ENCODE measurements at regions not wholly inside any gene's neighbourhood (a gene's known extent, or its start where the extent isn't known, plus 50 kb on each side); places are given as distances from the start of the nearest gene placed in this dataset.

DNA sequence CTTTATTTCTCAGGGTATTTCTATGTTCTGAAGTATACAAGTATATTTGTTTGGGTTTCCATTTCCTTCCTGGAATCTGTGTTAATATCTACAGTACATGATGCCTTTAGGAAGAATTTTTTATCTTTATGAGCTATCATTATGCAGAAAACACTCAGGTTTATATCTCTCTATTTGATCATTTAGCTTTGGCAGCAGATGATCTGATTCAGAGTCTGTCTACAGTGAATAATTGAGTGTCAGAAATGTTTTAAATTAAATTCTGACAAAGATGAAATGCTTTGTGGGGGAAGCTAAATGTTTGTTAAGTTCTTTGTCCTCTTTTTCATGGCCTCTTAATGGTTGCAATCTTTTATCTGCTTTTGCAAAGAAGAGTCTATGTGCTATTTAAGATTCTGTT is 2141.0 kb upstream of the ACO1 start:
- Histone ChIP-seq H3K4me3 (ENCODE audit: low read length) (no peak overlapping the region), H3K79me2 (ENCODE audit: low read length) (no peaks in the 10 kb centered on the region), H4K20me1 (ENCODE audit: insufficient read depth, low read length) (no peaks in the 10 kb centered on the region), H3F3A (ENCODE audit: insufficient read depth, low read length) (no peaks in the 10 kb centered on the region), H3K4me1 (ENCODE audit: low read length) (no peaks in the 10 kb centered on the region), H3K27me3 (replicated peaks; ENCODE audit: insufficient read depth, low read length) (no peaks in the 10 kb centered on the region), H3K9ac (ENCODE audit: low read length) (no peak overlapping the region), H3K9me3 (replicated peaks; ENCODE audit: insufficient read depth, low read length) (no peaks in the 10 kb centered on the region), H3K27ac (ENCODE audit: low read length) (no peak overlapping the region), H3K4me2 (ENCODE audit: low read depth, low read length) (no peak overlapping the region), H2AFZ (ENCODE audit: low read length) (no peak overlapping the region), H3K9me2 (replicated peaks; ENCODE audit: insufficient read depth, low read length) (no peaks in the 10 kb centered on the region), H3K36me3 (replicated peaks; ENCODE audit: insufficient read depth, low read length) (no peaks in the 10 kb centered on the region)
- no peak for DNase-seq
- no peak for TF ChIP-seq EZH2phosphoT487 (IDR thresholded peaks at IDR 0.05; ENCODE audit: low read length)
- no peak for TF ChIP-seq CTCF (IDR thresholded peaks at IDR 0.05; ENCODE audit: low read length)

DNA sequence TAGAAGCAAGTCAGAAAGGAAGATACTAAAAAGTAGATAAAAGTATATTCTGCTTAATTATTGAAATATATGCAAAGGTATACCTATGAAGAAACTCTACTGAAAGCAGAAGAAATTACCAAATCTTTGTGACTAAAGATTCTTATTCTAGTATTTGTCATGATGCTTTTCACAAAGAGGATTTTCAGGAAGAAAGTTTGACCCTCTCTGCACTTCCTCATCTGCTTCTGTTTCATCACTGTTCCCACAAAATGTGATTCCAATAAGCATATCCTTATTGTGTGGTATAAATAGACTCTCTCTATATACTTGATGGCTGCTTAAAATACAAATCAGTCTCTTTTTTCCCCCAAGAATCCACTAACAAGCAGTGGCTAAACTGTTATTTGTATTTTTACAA is 2139.6 kb upstream of the ACO1 start:
- no peaks in the 10 kb centered on the region for H4K20me1 ChIP-seq (ENCODE audit: insufficient read depth, low read length)
- no peaks in the 10 kb centered on the region for H3K27me3 ChIP-seq (replicated peaks; ENCODE audit: insufficient read depth, low read length)
- H3K9me2 ChIP-seq (replicated peaks; ENCODE audit: insufficient read depth, low read length): no peaks in the 10 kb centered on the region
- H3K79me2 ChIP-seq (ENCODE audit: low read length): no peaks in the 10 kb centered on the region
- H3K4me2 ChIP-seq (ENCODE audit: low read depth, low read length): no peak overlapping the region
- H2AFZ ChIP-seq (ENCODE audit: low read length): no peak overlapping the region
- no peaks in the 10 kb centered on the region for H3K36me3 ChIP-seq (replicated peaks; ENCODE audit: insufficient read depth, low read length)
- no peak for DNase-seq
- H3F3A ChIP-seq (ENCODE audit: insufficient read depth, low read length): no peaks in the 10 kb centered on the region
- H3K4me1 ChIP-seq (ENCODE audit: low read length): no peaks in the 10 kb centered on the region
- no peaks in the 10 kb centered on the region for H3K9me3 ChIP-seq (replicated peaks; ENCODE audit: insufficient read depth, low read length)
- H3K4me3 ChIP-seq (ENCODE audit: low read length): no peak overlapping the region
- H3K9ac ChIP-seq (ENCODE audit: low read length): no peak overlapping the region
- TF ChIP-seq CTCF (IDR thresholded peaks at IDR 0.05; ENCODE audit: low read length) (no peak), EZH2phosphoT487 (IDR thresholded peaks at IDR 0.05; ENCODE audit: low read length) (no peak), EZH2 (optimal IDR thresholded peaks at IDR 0.05; ENCODE audit: low read depth, low read length) (no peak)
- H3K27ac ChIP-seq (ENCODE audit: low read length): no peak overlapping the region

DNA sequence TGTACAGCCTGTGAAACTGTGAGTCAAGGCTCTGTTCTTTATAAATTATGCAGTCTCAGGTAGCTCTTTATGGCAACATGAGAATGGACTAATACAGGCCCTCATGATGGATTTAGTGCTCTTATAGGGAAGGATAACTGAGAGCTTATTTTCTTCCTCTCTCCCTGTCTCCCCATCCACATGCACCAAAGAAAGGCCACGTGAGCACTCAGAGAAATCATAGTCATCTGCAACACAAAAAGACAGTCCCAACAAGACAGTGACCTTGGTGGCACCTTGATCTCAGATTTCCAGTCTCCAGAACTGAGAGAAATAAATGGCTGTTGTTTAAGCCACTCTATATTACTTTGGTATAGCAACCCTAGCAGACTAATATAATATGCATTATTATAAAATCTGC is 2133.6 kb upstream of the ACO1 start:
- Histone ChIP-seq H3K27me3 (replicated peaks; ENCODE audit: insufficient read depth, low read length) (no peaks in the 10 kb centered on the region), H3K4me3 (ENCODE audit: low read length) (no peak overlapping the region), H3K4me2 (ENCODE audit: low read depth, low read length) (no peak overlapping the region), H3K9me3 (replicated peaks; ENCODE audit: insufficient read depth, low read length) (no peaks in the 10 kb centered on the region), H3K9ac (ENCODE audit: low read length) (no peak overlapping the region), H3K36me3 (replicated peaks; ENCODE audit: insufficient read depth, low read length) (no peaks in the 10 kb centered on the region), H2AFZ (ENCODE audit: low read length) (no peak overlapping the region), H3K9me2 (replicated peaks; ENCODE audit: insufficient read depth, low read length) (no peaks in the 10 kb centered on the region), H3K27ac (ENCODE audit: low read length) (no peak overlapping the region), H4K20me1 (ENCODE audit: insufficient read depth, low read length) (no peaks in the 10 kb centered on the region), H3K79me2 (ENCODE audit: low read length) (no peaks in the 10 kb centered on the region), H3F3A (ENCODE audit: insufficient read depth, low read length) (no peaks in the 10 kb centered on the region), H3K4me1 (ENCODE audit: low read length) (no peaks in the 10 kb centered on the region)
- DNase-seq: no peak
- TF ChIP-seq CTCF (IDR thresholded peaks at IDR 0.05; ENCODE audit: low read length): no peak

GRCh38 chr9:30258094-30258493 is 2126.3 kb upstream of the ACO1 start:
- Histone ChIP-seq H3K9me2 (replicated peaks; ENCODE audit: insufficient read depth, low read length) (no peaks in the 10 kb centered on the region), H4K20me1 (ENCODE audit: insufficient read depth, low read length) (no peaks in the 10 kb centered on the region), H3K9ac (ENCODE audit: low read length) (no peak overlapping the region), H3K36me3 (replicated peaks; ENCODE audit: insufficient read depth, low read length) (no peaks in the 10 kb centered on the region), H3K4me1 (ENCODE audit: low read length) (no peaks in the 10 kb centered on the region), H3K27ac (ENCODE audit: low read length) (no peak overlapping the region), H3K4me2 (ENCODE audit: low read depth, low read length) (no peak overlapping the region), H3K4me3 (ENCODE audit: low read length) (no peak overlapping the region), H3K79me2 (ENCODE audit: low read length) (no peaks in the 10 kb centered on the region), H3K27me3 (replicated peaks; ENCODE audit: insufficient read depth, low read length) (no peaks in the 10 kb centered on the region), H3F3A (ENCODE audit: insufficient read depth, low read length) (no peaks in the 10 kb centered on the region), H2AFZ (ENCODE audit: low read length) (no peak overlapping the region), H3K9me3 (replicated peaks; ENCODE audit: insufficient read depth, low read length) (no peaks in the 10 kb centered on the region)
- no peak for DNase-seq
- TF ChIP-seq EZH2phosphoT487 (IDR thresholded peaks at IDR 0.05; ENCODE audit: low read length) (no peak), EZH2 (optimal IDR thresholded peaks at IDR 0.05; ENCODE audit: low read depth, low read length) (no peak), CTCF (IDR thresholded peaks at IDR 0.05; ENCODE audit: low read length) (no peak)
